Stimulated activated CD8-positive, alpha-beta memory T cell treated with anti-CD3 and anti-CD28 coated beads, Interleukin-7, amount 100 ng/mL, for 24 hours (primary cell): ENCODE measurements at regions not wholly inside any gene's neighbourhood (a gene's known extent, or its start where the extent isn't known, plus 50 kb on each side); places are given as distances from the start of the nearest gene placed in this dataset.

ENCODE experiments used
- DNase-seq: peaks from one replicate; pipeline ENCODE4 v3.0.0-alpha.2; 2020; ENCODE audit warnings: low read depth

- DNase-seq: no peak
These were observed 182.2 kb upstream of the MDGA2 start for GRCh38 chr14:47857646-47858045.

DNA sequence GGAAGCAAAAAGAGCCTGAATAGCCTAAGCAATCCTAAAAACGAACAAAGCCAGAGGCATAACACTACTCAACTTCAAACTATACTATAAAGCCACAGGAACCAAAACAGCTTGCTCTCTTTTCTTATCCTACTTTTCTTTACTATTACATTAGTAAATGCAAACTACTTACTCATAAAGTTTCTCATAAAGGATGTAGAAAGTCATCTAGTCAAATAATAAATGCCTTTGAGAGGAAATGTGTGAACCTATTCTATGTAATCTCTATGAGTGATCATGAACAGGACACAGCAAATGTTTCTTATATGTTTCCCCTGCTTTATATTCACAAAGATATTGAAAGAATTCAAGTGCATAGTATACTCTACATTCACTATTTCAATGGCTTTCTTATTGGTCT lies 176.9 kb upstream of the MDGA2 start:
- no peak for DNase-seq

DNA sequence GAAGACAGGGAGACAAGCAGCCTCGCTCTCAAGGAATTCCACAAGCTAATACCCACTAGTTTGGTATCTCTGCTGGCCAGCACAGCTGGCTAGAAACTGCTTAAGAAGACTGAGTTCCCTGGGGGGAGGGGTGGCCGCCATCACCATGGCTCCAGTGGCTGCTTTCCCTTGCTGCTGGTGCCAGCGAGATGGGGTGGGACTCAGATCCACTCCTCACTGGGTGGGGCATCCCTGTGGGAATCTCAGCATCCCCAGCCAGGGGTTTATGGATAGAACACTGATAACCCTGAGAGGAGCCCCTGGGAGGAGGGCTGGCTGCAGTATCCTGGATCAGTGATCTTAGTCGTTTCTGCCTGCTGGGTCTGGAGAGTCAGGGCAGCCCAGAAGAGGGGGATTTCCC lies 170.6 kb upstream of the MDGA2 start:
- no peak for DNase-seq

DNA sequence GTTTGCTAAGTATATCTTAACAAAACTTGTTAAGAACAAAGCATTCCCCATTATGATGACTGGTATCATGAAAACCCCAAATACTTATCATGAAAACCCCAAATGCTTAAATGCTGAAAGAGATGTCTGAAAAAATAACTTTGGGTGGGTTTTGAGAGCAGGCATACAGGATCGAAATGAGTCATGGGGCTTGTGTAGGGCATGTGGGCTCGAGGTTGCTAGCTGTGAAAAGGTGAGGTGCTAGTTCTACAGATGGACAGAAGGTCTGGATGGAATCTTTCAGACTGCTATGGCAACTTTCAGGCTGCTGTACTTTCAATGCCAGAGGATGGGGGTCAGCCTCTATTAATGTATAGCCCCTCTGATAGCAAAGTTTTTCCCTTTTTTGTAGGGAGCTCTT lies 167.8 kb upstream of the MDGA2 start:
- DNase-seq: no peak

DNA sequence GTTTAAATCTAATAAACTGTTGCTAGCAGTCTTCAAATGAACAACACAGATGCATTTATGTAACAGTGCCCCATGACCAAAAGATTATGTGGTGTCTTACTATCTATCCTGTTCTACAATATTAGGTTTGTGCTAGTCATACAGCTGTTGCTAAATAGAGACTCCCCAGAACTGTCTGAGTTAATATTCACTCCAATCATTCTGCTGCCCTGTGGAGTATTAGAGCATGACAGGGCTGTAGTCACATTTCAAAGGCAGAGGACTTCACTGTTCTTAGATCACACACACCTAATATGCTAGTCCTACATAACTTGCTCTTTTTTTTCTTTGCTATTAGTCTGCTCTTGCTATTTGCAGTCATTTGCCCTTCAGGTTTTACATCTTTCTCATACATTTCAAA lies 157.6 kb upstream of the MDGA2 start:
- no peak for DNase-seq

- no peak for DNase-seq
These were observed 151.4 kb upstream of the MDGA2 start for GRCh38 chr14:47826809-47827208.

DNA sequence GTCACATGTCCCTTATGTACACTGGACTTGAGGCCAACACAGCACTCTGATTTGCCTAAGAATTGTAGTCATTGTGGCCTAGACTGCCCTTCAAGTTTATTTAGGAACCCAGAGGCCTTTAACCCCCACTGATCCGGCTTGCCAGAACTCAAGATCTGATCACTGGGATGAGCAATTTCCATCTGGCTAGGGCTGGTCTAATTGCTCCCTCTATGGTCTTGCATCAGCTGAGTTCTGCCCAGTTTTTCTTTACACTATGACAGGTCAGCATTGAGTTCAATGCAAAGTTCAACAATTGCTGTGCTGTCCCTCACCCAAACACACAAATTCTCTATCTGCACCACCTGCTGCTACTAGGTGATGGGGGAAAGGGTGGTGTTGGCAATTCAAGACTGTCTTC lies 146.9 kb upstream of the MDGA2 start:
- DNase-seq: no peak

- no peak for DNase-seq
These were observed 145.7 kb upstream of the MDGA2 start for GRCh38 chr14:47821135-47821534.

GRCh38 chr14:47790477-47790876 lies 115.1 kb upstream of the MDGA2 start:
- no peak for DNase-seq

GRCh38 chr14:47785058-47785457 lies 109.7 kb upstream of the MDGA2 start:
- DNase-seq: no peak

DNA sequence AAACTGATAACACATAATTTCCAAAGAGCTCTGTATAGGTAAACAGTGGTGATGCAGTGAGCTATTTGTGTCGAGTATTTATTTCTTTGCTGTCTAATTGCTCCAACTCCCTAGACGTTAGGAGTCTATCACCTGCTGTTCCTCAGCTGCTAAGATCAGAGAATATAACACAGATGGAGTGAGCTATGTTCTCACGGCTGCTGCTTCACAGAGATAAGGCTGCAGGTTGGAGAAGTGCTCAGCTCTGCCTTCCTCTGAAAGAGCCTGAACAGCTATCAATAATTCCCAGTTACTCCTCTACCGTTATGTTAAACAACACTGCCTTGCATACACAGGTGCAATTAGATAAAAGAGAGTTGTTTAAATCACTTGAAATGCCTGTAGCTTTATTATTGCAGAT lies 103.2 kb upstream of the MDGA2 start:
- DNase-seq: no peak

DNA sequence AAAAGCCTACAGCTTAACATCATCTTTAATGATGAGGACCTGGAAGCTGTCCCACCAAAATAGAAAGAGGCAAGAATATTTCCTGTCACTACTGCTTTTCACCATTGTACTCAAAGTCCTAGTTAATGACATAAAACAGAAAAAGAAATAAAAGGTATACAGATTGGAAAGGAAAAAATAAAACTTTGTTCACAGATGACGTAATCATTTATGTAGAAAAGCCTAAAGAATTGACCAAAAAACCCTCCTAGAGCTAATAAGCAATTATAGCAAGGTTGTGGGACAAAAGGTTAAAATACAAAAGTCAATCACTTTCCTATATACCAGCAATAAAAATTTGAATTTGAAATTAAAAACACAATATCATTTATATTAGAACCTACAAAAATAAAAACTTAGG lies 97.2 kb upstream of the MDGA2 start:
- DNase-seq: no peak

DNA sequence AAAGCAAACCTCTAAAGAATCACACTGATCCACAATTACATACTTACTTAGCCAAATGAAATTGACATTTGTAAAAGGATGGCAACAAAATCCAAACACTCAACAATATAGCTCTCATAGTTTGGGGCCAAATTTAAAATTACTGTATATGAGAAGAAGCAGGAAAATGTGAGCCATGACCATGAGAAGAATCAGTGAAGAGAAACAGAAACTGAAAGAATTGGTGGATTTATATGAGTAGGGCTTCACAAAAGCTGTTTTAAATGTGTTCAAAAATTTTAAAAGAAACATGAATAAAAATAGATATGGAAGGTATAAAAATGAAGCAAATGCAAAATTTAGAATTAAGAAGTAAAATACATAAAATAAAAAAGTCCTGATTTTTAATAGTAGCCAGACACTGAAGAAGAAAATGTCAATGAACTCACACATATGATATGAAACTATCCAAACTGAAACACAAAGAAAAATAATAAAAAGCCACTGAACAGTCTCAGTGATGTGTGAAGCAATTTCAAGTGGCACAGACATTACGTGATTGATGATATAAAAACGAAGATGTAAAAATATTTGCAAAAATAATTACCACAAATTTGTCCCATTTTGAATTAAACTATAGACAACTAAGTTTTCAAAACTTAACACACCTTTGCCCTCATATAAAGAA lies 87.9 kb upstream of the MDGA2 start:
- no peak for DNase-seq

DNA sequence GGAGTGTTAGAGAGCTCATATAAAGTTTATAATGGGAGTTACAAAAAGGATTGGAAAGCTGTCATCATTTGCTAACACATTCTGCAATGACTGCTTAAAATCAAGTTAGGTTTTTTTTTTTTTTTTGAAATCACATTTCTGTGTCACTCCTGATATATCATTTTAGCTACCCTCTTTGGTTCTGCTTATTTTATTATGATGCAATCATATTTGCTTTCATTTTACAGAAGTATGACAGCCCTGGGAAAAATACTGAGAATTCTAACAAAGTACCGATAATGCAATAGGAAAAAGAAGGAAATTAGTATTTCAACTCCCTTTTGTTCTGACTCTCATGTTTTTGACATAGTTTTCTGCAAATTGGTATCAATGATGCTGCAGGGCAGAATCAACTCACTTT lies 71.6 kb upstream of the MDGA2 start:
- DNase-seq: no peak

- DNase-seq: no peak
These were observed 68.8 kb upstream of the MDGA2 start for GRCh38 chr14:47744155-47744554.

DNA sequence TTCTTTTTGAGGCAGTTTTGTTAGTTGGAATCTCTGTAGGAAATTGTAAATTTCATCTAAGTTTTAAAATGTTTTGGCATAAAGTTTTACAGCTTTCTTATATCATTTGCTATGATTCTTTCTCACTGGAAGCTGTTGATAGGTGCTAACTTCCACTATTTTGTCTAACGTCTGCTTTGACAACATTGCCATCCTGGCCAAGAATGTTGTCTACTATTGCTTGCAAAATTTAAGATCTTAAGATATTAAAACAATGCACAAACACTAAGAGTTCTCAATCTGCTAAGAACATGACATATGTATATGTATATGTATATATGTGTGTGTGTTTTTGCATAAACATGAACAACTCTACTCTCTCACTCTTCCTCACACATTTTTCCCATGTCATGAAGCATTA lies 64.1 kb upstream of the MDGA2 start:
- no peak for DNase-seq

DNA sequence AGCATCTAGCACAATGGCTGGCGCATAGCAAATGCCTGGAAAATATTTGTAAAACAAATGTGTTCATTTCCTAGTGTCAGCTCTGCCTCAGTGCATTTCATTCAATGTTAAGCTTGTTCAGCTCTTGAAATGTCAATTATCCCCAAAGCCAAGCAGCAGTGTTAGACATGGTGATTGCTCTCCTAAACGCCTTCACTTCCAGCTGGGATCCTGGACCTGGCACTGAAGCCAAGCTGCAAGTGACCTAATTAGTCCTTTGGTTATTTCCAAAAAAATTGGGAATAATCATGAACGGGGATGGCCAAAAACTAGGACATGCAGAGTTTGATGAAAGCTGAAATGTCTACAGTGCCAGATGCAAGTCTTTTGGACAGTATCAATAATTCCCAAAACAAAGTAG lies 54.9 kb upstream of the MDGA2 start:
- DNase-seq: no peak
